Endothelial cell of umbilical vein (primary cell): ENCODE measurements at regions not wholly inside any gene's neighbourhood (a gene's known extent, or its start where the extent isn't known, plus 50 kb on each side); places are given as distances from the start of the nearest gene placed in this dataset.

Experiments used
- BruUV-seq: library from RNA; stranded (reverse); fragments of 400-500 nt; replicated peaks from 2 replicates; lab custom pipeline; 2021; lab: Mats Ljungman, UMichigan
- CTCF ChIA-PET: fragments of 300-600, 350-600 bp; sonication (Branson Sonifier 250); formaldehyde crosslinking; loops from one replicate; lab custom pipeline; 2021; ENCODE audit warnings: antibody characterized with exemption, inconsistent platforms; lab: Charles Lee
- POLR2A ChIA-PET: fragments of 300-600, 350-600 bp; sonication (Branson Sonifier 250); formaldehyde crosslinking; loops from one replicate; lab custom pipeline; 2021; ENCODE audit warnings: antibody characterized with exemption, inconsistent platforms; lab: Charles Lee
- DNase-seq: peaks from one replicate; pipeline ENCODE4 v3.0.0-alpha.2; 2011; ENCODE audit warnings: low read depth, low spot score
- FAIRE-seq: peaks from 2 replicates; lab custom pipeline; 2011; peaks lifted over from hg19 to GRCh38; lab: Jason Lieb, UNC
- H2AFZ ChIP-seq: 2 replicates; pipeline ENCODE4 v1.6.0; 2012; ENCODE audit warnings: low read depth, low read length, control low read depth, inconsistent platforms
- H3K27ac ChIP-seq: 2 replicates; pipeline ENCODE4 v1.5.1; 2011; ENCODE audit warnings: low read depth, mild to moderate bottlenecking, control low read depth, low read length, moderate library complexity; ENCODE audit not compliant: insufficient read depth
- H3K27me3 ChIP-seq, 2 experiments: 2 replicates each; pipeline versions ENCODE4 v1.6.0 to v1.6.1; 2011; ENCODE audit warnings: low read length in 2 of 2, mixed read lengths in 1 of 2; ENCODE audit not compliant: control insufficient read depth in 2 of 2, insufficient read depth in 2 of 2
- H3K36me3 ChIP-seq, 2 experiments: 2 replicates in 1 of 2; 3 replicates in 1 of 2; pipeline ENCODE4 v1.5.1; 2011; ENCODE audit warnings: low read length in 2 of 2, mild to moderate bottlenecking in 1 of 2, moderate library complexity in 1 of 2; ENCODE audit not compliant: control insufficient read depth in 2 of 2, insufficient read depth in 2 of 2; ENCODE audit errors: extremely low read depth in 1 of 2
- H3K4me1 ChIP-seq: 3 replicates; pipeline ENCODE4 v1.5.1; 2011; ENCODE audit warnings: mild to moderate bottlenecking, low read length; ENCODE audit not compliant: control insufficient read depth, insufficient read depth; ENCODE audit errors: extremely low read depth
- H3K4me2 ChIP-seq: 2 replicates; pipeline ENCODE4 v1.6.1; 2011; ENCODE audit warnings: low read length, control low read depth, mixed read lengths; ENCODE audit not compliant: insufficient read depth
- H3K4me3 ChIP-seq, 3 experiments: fragments of 200-600 bp in 1 of 3; sonication (generic), shearing (Covaris generic) in 1 of 3; replicated peaks in 1 of 3; 2 replicates each; pipeline ENCODE4 v1.5.1; 2011 to 2016; ENCODE audit warnings: control low read depth in 3 of 3, low read length in 3 of 3, mild to moderate bottlenecking in 2 of 3, inconsistent platforms in 1 of 3, low read depth in 1 of 3, moderate library complexity in 1 of 3; ENCODE audit not compliant: insufficient read depth in 1 of 3
- H3K79me2 ChIP-seq: 2 replicates; pipeline ENCODE4 v1.6.0; 2012; ENCODE audit warnings: low read length, inconsistent platforms; ENCODE audit not compliant: control insufficient read depth, insufficient read depth
- H3K9ac ChIP-seq: replicated peaks from 2 replicates; pipeline ENCODE3; 2011; ENCODE audit warnings: low read length, control low read depth; ENCODE audit not compliant: insufficient read depth; ENCODE audit errors: extremely low read depth
- H3K9me1 ChIP-seq: replicated peaks from 3 replicates; pipeline ENCODE4 v1.6.0; 2011; ENCODE audit warnings: mild to moderate bottlenecking, low read length; ENCODE audit not compliant: control insufficient read depth, insufficient read depth; ENCODE audit errors: extremely low read depth
- H3K9me3 ChIP-seq: replicated peaks from 2 replicates; pipeline ENCODE4 v1.5.1; 2012; ENCODE audit warnings: low read length, inconsistent platforms; ENCODE audit not compliant: control insufficient read depth, insufficient read depth
- H4K20me1 ChIP-seq: replicated peaks from 2 replicates; pipeline ENCODE3; 2011; ENCODE audit warnings: mild to moderate bottlenecking, low read length; ENCODE audit not compliant: control insufficient read depth, insufficient read depth; ENCODE audit errors: extremely low read depth
- CTCF ChIP-seq, 2 donors: IDR thresholded peaks; 1 replicate in 1 of 2; 2 replicates in 1 of 2; pipeline ENCODE4 v1.5.1; 2011; ENCODE audit warnings: low read length in 2 of 2, mild to moderate bottlenecking in 2 of 2, moderate library complexity in 2 of 2, control low read depth in 1 of 2, inconsistent platforms in 1 of 2, low read depth in 1 of 2; ENCODE audit not compliant: insufficient read depth in 1 of 2; ENCODE audit errors: extremely low read depth in 1 of 2
- EZH2 ChIP-seq: IDR thresholded peaks from 2 replicates; pipeline ENCODE4 v1.6.1; 2012; ENCODE audit warnings: borderline replicate concordance, low read depth, mild to moderate bottlenecking, moderate library complexity, low read length, inconsistent platforms; ENCODE audit not compliant: severe bottlenecking
- GATA2 ChIP-seq: IDR thresholded peaks from 2 replicates; pipeline ENCODE4 v1.7.0; 2011; ENCODE audit warnings: low read depth, mild to moderate bottlenecking, moderate library complexity, mixed read lengths, low read length; ENCODE audit not compliant: insufficient read length, insufficient read depth
- POLR2AphosphoS5 ChIP-seq: IDR thresholded peaks from 2 replicates; pipeline ENCODE4 v1.6.1; 2012; ENCODE audit warnings: low read depth, mild to moderate bottlenecking, control low read depth, low read length, moderate library complexity; ENCODE audit not compliant: insufficient read depth
- dilution Hi-C: fragments of 300-500 bp; cut with MboI; formaldehyde crosslinking; loops from one replicate; pipeline ENCODE4 v1.15.0; 2019; ENCODE audit warnings: low sequenced_read_pairs; ENCODE audit not compliant: extremely low pct_ligation_motif_present
- intact Hi-C: fragments of 100-400 bp; cut with micrococcal nuclease; formaldehyde crosslinking; loops from one replicate; pipeline ENCODE4 v1.10.0; 2022

GRCh38 chr7:49563693-49564378, 209.6 kb upstream of the VWC2 start:
- DNase-seq (no peak), FAIRE-seq (no peak)
- no peak overlapping the region for H3K9ac ChIP-seq
- no peaks in the 10 kb centered on the region for H3K36me3 ChIP-seq
- H3K27ac ChIP-seq, result no peak overlapping the region
- H3K4me3 ChIP-seq, result no peak overlapping the region
- H3K9me3 ChIP-seq, result no peaks in the 10 kb centered on the region
- H3K4me2 ChIP-seq, result no peak overlapping the region
- ChIA-PET CTCF (no interaction called here), POLR2A (no interaction called here)
- H3K9me1 ChIP-seq, result no peaks in the 10 kb centered on the region
- no peak for TF ChIP-seq POLR2AphosphoS5
- TF ChIP-seq CTCF (IDR thresholded peaks at IDR 0.05; ENCODE audit: extremely low read depth in 1 of 2, insufficient read depth in 1 of 2, low read depth in 1 of 2, low read length in 2 of 2), result no peak
- no peak overlapping the region for H2AFZ ChIP-seq
- no peaks in the 10 kb centered on the region for H3K79me2 ChIP-seq
- intact Hi-C loops, result no loop called here
- H3K4me1 ChIP-seq, result no peaks in the 10 kb centered on the region
- H4K20me1 ChIP-seq, result no peaks in the 10 kb centered on the region
- BruUV-seq, result no TSS peak
- H3K27me3 ChIP-seq, result no peaks in the 10 kb centered on the region
- dilution Hi-C loops, result no loop called here

DNA sequence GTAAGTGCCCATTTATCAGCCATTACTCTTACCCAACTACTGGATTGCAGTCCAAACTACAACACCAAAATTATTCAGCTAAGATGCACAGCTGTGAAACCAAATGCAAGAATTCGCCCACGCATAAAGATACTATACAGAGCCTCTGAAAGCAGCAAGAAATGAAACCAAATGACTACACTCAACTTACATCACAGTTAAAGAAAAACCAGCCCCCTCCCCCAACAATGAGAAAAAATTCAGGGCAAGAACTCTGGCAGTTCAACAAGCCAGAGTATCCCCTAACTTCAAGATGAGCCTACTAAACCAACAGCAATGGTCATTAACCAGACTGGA, 209.1 kb upstream of the VWC2 start:
- Histone ChIP-seq H2AFZ (no peak overlapping the region), H4K20me1 (no peaks in the 10 kb centered on the region), H3K4me3 (no peak overlapping the region), H3K4me1 (no peaks in the 10 kb centered on the region), H3K4me2 (no peak overlapping the region), H3K9me3 (no peaks in the 10 kb centered on the region), H3K36me3 (no peaks in the 10 kb centered on the region), H3K27ac (no peak overlapping the region), H3K9me1 (no peaks in the 10 kb centered on the region), H3K79me2 (no peaks in the 10 kb centered on the region), H3K27me3 (no peaks in the 10 kb centered on the region), H3K9ac (no peak overlapping the region)
- dilution Hi-C loops, result no loop called here
- ChIA-PET CTCF (no interaction called here), POLR2A (no interaction called here)
- no TSS peak for BruUV-seq
- FAIRE-seq (no peak), DNase-seq (no peak)
- TF ChIP-seq GATA2 (no peak), EZH2 (no peak)
- intact Hi-C loops, result no loop called here
